SJSA1 (cell line): ENCODE measurements at regions not wholly inside any gene's neighbourhood (a gene's known extent, or its start where the extent isn't known, plus 50 kb on each side); places are given as distances from the start of the nearest gene placed in this dataset.
"Not testable (repeated sequence)": the region's sequence is repeated elsewhere in the genome, so short reads cannot be mapped to it uniquely, and the experiment has no call there.

ENCODE experiments used
- DNase-seq, 2 experiments: peaks; one replicate each; pipeline ENCODE4 v3.0.0-alpha.2; 2015 to 2020; ENCODE audit warnings: low spot score in 2 of 2, low read depth in 1 of 2
- H3K27ac ChIP-seq: fragments of 250-450 bp; sonication (Bioruptor Pico); 2 replicates; pipeline ENCODE4 v1.5.1; 2020; ENCODE audit warnings: mild to moderate bottlenecking, moderate library complexity
- H3K27me3 ChIP-seq: fragments of 250-450 bp; sonication (Bioruptor Pico); replicated peaks from 2 replicates; pipeline ENCODE4 v1.5.1; 2020; ENCODE audit warnings: mild to moderate bottlenecking, moderate library complexity
- H3K36me3 ChIP-seq: fragments of 250-450 bp; sonication (Bioruptor Pico); 2 replicates; pipeline ENCODE4 v1.5.1; 2020; ENCODE audit warnings: mild to moderate bottlenecking
- H3K4me1 ChIP-seq: fragments of 250-450 bp; sonication (Bioruptor Pico); replicated peaks from 2 replicates; pipeline ENCODE4 v1.6.1; 2021; ENCODE audit warnings: mild to moderate bottlenecking
- H3K4me3 ChIP-seq: fragments of 250-450 bp; sonication (Bioruptor Pico); 2 replicates; pipeline ENCODE4 v1.5.1; 2020; ENCODE audit warnings: mild to moderate bottlenecking
- H3K9me3 ChIP-seq: fragments of 250-450 bp; sonication (Bioruptor Pico); replicated peaks from 2 replicates; pipeline ENCODE4 v1.5.1; 2020; ENCODE audit warnings: mild to moderate bottlenecking

- H3K36me3 ChIP-seq, result no peaks in the 10 kb centered on the region
- H3K27me3 ChIP-seq, result no peaks in the 10 kb centered on the region; the same call in 1 of the 2 replicates
- H3K9me3 ChIP-seq, result no peaks in the 10 kb centered on the region; the same call in 1 of the 2 replicates
- no peak overlapping the region for H3K27ac ChIP-seq
- H3K4me1 ChIP-seq, result no peaks in the 10 kb centered on the region
- H3K4me3 ChIP-seq, result no peak overlapping the region
- DNase-seq, result peak in 1 of 2 experiments; percentile 19
Measured at GRCh38 chr5:1959231-1959630, 76.5 kb upstream of the IRX4 start.

GRCh38 chr5:1958211-1959010 is 75.7 kb upstream of the IRX4 start:
- no peaks in the 10 kb centered on the region for H3K36me3 ChIP-seq
- H3K4me3 ChIP-seq, result no peak overlapping the region
- DNase-seq, result peak in 1 of 2 experiments; percentile 32

GRCh38 chr5:1955586-1955985 is 72.9 kb upstream of the IRX4 start:
- H3K27me3 ChIP-seq, result no peaks in the 10 kb centered on the region; the same call in 1 of the 2 replicates
- no peak overlapping the region for H3K27ac ChIP-seq
- H3K36me3 ChIP-seq, result no peaks in the 10 kb centered on the region
- no peak overlapping the region for H3K4me3 ChIP-seq
- no peaks in the 10 kb centered on the region for H3K4me1 ChIP-seq
- DNase-seq, result no peak
- H3K9me3 ChIP-seq, result no peaks in the 10 kb centered on the region; the same call in 1 of the 2 replicates

More at GRCh38 chr5:1958211-1959010, 75.7 kb upstream of the IRX4 start:
- H3K27ac ChIP-seq, result no peak overlapping the region
- no peaks in the 10 kb centered on the region for H3K4me1 ChIP-seq
- H3K27me3 ChIP-seq, result no peaks in the 10 kb centered on the region; the same call in 1 of the 2 replicates
- H3K9me3 ChIP-seq, result no peaks in the 10 kb centered on the region; the same call in 1 of the 2 replicates

- H3K27ac ChIP-seq, H3K4me1 ChIP-seq, H3K36me3 ChIP-seq, H3K27me3 ChIP-seq, H3K4me3 ChIP-seq, H3K9me3 ChIP-seq, DNase-seq: not testable (repeated sequence)
Measured at GRCh38 chr5:1953710-1954109, 71.0 kb upstream of the IRX4 start.

GRCh38 chr5:1952444-1953099 is 69.8 kb upstream of the IRX4 start:
- Histone ChIP-seq H3K27ac (no peak overlapping the region), H3K4me1 (no peaks in the 10 kb centered on the region), H3K27me3 (no peaks in the 10 kb centered on the region; the same call in 1 of the 2 replicates), H3K4me3 (no peak overlapping the region), H3K9me3 (peaks cover 8% of the 10 kb centered on the region), H3K36me3 (no peaks in the 10 kb centered on the region)
- no peak for DNase-seq

GRCh38 chr5:1952021-1952420 is 69.3 kb upstream of the IRX4 start:
- Histone ChIP-seq H3K36me3 (no peaks in the 10 kb centered on the region), H3K4me1 (no peaks in the 10 kb centered on the region), H3K9me3 (peaks cover 8% of the 10 kb centered on the region), H3K27ac (no peak overlapping the region), H3K27me3 (no peaks in the 10 kb centered on the region; the same call in 1 of the 2 replicates), H3K4me3 (no peak overlapping the region)
- no peak for DNase-seq

GRCh38 chr5:1951165-1951816 is 68.6 kb upstream of the IRX4 start:
- Histone ChIP-seq H3K4me3 (no peak overlapping the region), H3K27ac (no peak overlapping the region), H3K4me1 (no peaks in the 10 kb centered on the region), H3K36me3 (no peaks in the 10 kb centered on the region), H3K27me3 (no peaks in the 10 kb centered on the region), H3K9me3 (peaks cover 8% of the 10 kb centered on the region)
- DNase-seq, result no peak

GRCh38 chr5:1950708-1951103 is 68.0 kb upstream of the IRX4 start:
- Histone ChIP-seq H3K36me3 (no peaks in the 10 kb centered on the region), H3K9me3 (peaks cover 8% of the 10 kb centered on the region), H3K27ac (no peak overlapping the region), H3K4me1 (no peaks in the 10 kb centered on the region), H3K4me3 (no peak overlapping the region), H3K27me3 (no peaks in the 10 kb centered on the region)
- DNase-seq, result no peak

- H3K27me3 ChIP-seq, result no peaks in the 10 kb centered on the region
- no peak overlapping the region for H3K4me3 ChIP-seq
- no peak for DNase-seq
- H3K4me1 ChIP-seq, result no peaks in the 10 kb centered on the region
- H3K27ac ChIP-seq, result no peak overlapping the region
- no peaks in the 10 kb centered on the region for H3K36me3 ChIP-seq
- H3K9me3 ChIP-seq, result peaks cover 8% of the 10 kb centered on the region
Measured at GRCh38 chr5:1950096-1950707, 67.5 kb upstream of the IRX4 start.

GRCh38 chr5:1949253-1949652 is 66.5 kb upstream of the IRX4 start:
- Histone ChIP-seq H3K36me3 (no peaks in the 10 kb centered on the region), H3K27me3 (no peaks in the 10 kb centered on the region), H3K27ac (no peak overlapping the region), H3K4me3 (no peak overlapping the region), H3K4me1 (no peaks in the 10 kb centered on the region), H3K9me3 (peaks cover 8% of the 10 kb centered on the region)
- DNase-seq, result no peak

- DNase-seq, result no peak
- Histone ChIP-seq H3K4me1 (no peaks in the 10 kb centered on the region), H3K4me3 (no peak overlapping the region), H3K9me3 (peaks cover 8% of the 10 kb centered on the region), H3K36me3 (no peaks in the 10 kb centered on the region), H3K27me3 (no peaks in the 10 kb centered on the region), H3K27ac (no peak overlapping the region)
Measured at GRCh38 chr5:1948663-1949191, 66.0 kb upstream of the IRX4 start.

- H3K27ac ChIP-seq, result no peak overlapping the region
- DNase-seq, result no peak
- H3K4me1 ChIP-seq, result no peaks in the 10 kb centered on the region
- peaks cover 8% of the 10 kb centered on the region for H3K9me3 ChIP-seq
- H3K4me3 ChIP-seq, result no peak overlapping the region
- no peaks in the 10 kb centered on the region for H3K36me3 ChIP-seq
- no peaks in the 10 kb centered on the region for H3K27me3 ChIP-seq
Measured at GRCh38 chr5:1948111-1948510, 65.4 kb upstream of the IRX4 start.

GRCh38 chr5:1946776-1947175 is 64.1 kb upstream of the IRX4 start:
- H3K36me3 ChIP-seq, result no peaks in the 10 kb centered on the region
- no peak overlapping the region for H3K27ac ChIP-seq
- no peak for DNase-seq
- H3K4me3 ChIP-seq, result no peak overlapping the region
- H3K4me1 ChIP-seq, result no peaks in the 10 kb centered on the region
- H3K9me3 ChIP-seq, result peaks cover 8% of the 10 kb centered on the region
- H3K27me3 ChIP-seq, result no peaks in the 10 kb centered on the region
